ENCODE measurements at regions not wholly inside any gene's neighbourhood (a gene's known extent, or its start where the extent isn't known, plus 50 kb on each side); places are given as distances from the start of the nearest gene placed in this dataset.

- Histone ChIP-seq H3K9me3 (no peaks in the 10 kb centered on the region), H3K27ac (no peak overlapping the region), H3K27me3 (no peaks in the 10 kb centered on the region), H3K4me1 (no peaks in the 10 kb centered on the region), H3K36me3 (no peaks in the 10 kb centered on the region), H3K4me3 (no peak overlapping the region)
- no peak for TF ChIP-seq CTCF (IDR thresholded peaks at IDR 0.05)
- TF ChIP-seq POLR2A (IDR thresholded peaks at IDR 0.05), result no peak
- intact Hi-C loops (cut with DNase I; ENCODE audit: low total_unique reads), result no loop called here
- no peak for DNase-seq
Observed at GRCh38 chr3:21876782-21877181, 125.8 kb upstream of the ZNF385D start.

- Histone ChIP-seq H3K9me3 (no peaks in the 10 kb centered on the region), H3K27me3 (no peaks in the 10 kb centered on the region), H3K4me3 (no peak overlapping the region), H3K4me1 (no peaks in the 10 kb centered on the region), H3K36me3 (no peaks in the 10 kb centered on the region), H3K27ac (no peak overlapping the region)
- DNase-seq, result no peak
- no peak for TF ChIP-seq POLR2A (IDR thresholded peaks at IDR 0.05)
- TF ChIP-seq CTCF (IDR thresholded peaks at IDR 0.05), result no peak
- intact Hi-C loops (cut with DNase I; ENCODE audit: low total_unique reads), result no loop called here
Observed at GRCh38 chr3:21877214-21877754, 126.3 kb upstream of the ZNF385D start.

GRCh38 chr3:21879184-21879886 lies 128.3 kb upstream of the ZNF385D start:
- intact Hi-C loops (cut with DNase I; ENCODE audit: low total_unique reads), result no loop called here
- Histone ChIP-seq H3K27me3 (no peaks in the 10 kb centered on the region), H3K36me3 (no peaks in the 10 kb centered on the region), H3K4me1 (no peaks in the 10 kb centered on the region), H3K27ac (no peak overlapping the region), H3K9me3 (no peaks in the 10 kb centered on the region), H3K4me3 (no peak overlapping the region)
- TF ChIP-seq POLR2A (IDR thresholded peaks at IDR 0.05), result no peak
- no peak for TF ChIP-seq CTCF (IDR thresholded peaks at IDR 0.05)
- DNase-seq, result no peak

GRCh38 chr3:21888656-21889055 lies 137.6 kb upstream of the ZNF385D start:
- no peak for TF ChIP-seq CTCF (IDR thresholded peaks at IDR 0.05)
- no peak for TF ChIP-seq POLR2A (IDR thresholded peaks at IDR 0.05)
- Histone ChIP-seq H3K27me3 (no peaks in the 10 kb centered on the region), H3K4me1 (no peaks in the 10 kb centered on the region), H3K27ac (no peak overlapping the region), H3K4me3 (no peak overlapping the region), H3K9me3 (no peaks in the 10 kb centered on the region), H3K36me3 (no peaks in the 10 kb centered on the region)
- no peak for DNase-seq
- intact Hi-C loops (cut with DNase I; ENCODE audit: low total_unique reads), result no loop called here

GRCh38 chr3:21889166-21889565 lies 138.2 kb upstream of the ZNF385D start:
- H3K4me1 ChIP-seq, result no peaks in the 10 kb centered on the region
- TF ChIP-seq POLR2A (IDR thresholded peaks at IDR 0.05) (no peak), CTCF (IDR thresholded peaks at IDR 0.05) (no peak)
- no peaks in the 10 kb centered on the region for H3K36me3 ChIP-seq
- no peak overlapping the region for H3K4me3 ChIP-seq
- no peaks in the 10 kb centered on the region for H3K27me3 ChIP-seq
- no peak overlapping the region for H3K27ac ChIP-seq
- intact Hi-C loops (cut with DNase I; ENCODE audit: low total_unique reads), result no loop called here
- no peaks in the 10 kb centered on the region for H3K9me3 ChIP-seq
- DNase-seq, result no peak
